GM18517 (cell line): ENCODE measurements at regions not wholly inside any gene's neighbourhood (a gene's known extent, or its start where the extent isn't known, plus 50 kb on each side); places are given as distances from the start of the nearest gene placed in this dataset.
"Not testable (repeated sequence)": the region's sequence is repeated elsewhere in the genome, so short reads cannot be mapped to it uniquely, and the experiment has no call there.

Source experiments
- ATAC-seq: cut with Tn5 transposase; IDR thresholded peaks from one replicate; pipeline ENCODE4 v1.9.1; 2021; ENCODE audit warnings: mild to moderate bottlenecking, moderate library complexity; ENCODE audit not compliant: unreplicated experiment

DNA sequence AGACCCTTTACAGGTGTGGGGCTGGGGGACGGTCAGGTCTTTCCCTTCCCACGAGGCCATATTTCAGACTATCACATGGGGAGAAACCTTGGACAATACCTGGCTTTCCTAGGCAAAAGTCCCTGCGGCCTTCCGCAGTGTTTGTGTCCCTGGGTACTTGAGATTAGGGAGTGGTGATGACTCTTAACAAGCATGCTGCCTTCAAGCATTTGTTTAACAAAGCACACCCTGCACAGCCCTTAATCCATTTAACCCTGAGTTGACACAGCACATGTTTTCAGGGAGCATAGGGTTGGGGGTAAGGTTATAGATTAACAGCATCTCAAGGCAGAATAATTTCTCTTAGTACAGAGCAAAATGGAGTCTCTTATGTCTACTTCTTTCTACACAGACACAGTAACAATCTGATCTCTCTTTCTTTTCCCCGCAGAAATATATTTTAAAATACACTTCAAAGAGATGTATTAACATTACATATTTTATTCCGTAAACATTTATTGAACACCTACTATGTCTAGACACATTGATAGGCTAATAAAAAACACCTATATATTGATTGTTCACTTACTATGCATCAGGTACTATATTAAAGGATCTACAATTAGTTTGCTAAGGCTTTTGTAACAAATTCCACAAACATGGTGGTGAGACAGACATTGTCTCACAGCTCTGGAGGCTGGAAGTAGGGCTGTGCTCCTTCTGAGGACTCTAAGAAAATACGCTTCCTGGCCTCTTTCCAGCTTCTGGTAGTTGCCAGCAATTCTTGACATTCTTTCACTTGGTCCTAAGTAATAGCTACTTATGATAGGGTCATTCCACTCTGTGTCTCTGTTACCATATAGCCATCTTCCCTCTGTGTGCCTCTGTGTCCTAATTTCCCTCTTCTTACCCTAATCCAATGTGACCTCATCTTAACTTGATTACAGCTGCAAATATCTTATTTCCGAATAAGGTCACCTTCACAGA is 118.4 kb downstream of the SPP2 start:
- ATAC-seq: not testable (repeated sequence)

DNA sequence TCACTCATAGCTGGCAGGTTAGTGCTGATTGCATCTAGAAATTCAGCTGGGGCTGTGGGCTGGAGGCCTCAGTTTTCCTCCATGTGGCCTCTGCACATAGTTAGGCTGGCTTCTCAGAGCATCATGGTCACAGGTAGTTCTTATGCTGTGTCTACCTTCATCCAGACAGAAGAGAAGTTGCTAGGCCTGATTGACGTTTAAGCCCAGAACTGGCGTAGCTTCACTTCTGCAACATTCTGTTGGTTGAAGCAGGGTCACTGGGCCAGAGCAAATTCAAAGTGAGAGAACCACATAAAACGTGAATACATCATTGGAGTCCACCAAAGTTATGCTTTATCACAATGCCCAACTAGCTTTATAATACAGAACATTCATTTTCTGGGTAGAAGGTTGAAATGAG is 116.0 kb downstream of the SPP2 start:
- ATAC-seq: no peak

DNA sequence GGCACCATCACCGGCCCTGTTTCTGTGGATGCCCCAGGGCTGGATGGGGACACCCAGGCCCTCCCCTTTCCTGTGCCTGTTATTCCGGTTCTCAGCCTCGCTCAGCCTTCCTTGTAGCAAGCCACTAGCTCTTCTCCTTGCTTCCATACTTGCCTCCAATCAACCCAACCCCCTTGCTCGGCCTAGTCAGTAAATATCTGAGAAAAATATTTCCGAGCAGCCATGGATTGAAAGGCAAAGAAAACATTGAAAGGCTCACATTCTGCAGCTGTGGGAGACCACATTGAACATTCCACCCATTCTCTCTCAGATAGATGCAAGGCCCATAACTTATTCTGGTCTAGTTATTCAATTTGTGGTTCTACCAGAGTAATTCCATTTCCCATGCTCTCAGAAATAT is 114.9 kb downstream of the SPP2 start:
- no peak for ATAC-seq

DNA sequence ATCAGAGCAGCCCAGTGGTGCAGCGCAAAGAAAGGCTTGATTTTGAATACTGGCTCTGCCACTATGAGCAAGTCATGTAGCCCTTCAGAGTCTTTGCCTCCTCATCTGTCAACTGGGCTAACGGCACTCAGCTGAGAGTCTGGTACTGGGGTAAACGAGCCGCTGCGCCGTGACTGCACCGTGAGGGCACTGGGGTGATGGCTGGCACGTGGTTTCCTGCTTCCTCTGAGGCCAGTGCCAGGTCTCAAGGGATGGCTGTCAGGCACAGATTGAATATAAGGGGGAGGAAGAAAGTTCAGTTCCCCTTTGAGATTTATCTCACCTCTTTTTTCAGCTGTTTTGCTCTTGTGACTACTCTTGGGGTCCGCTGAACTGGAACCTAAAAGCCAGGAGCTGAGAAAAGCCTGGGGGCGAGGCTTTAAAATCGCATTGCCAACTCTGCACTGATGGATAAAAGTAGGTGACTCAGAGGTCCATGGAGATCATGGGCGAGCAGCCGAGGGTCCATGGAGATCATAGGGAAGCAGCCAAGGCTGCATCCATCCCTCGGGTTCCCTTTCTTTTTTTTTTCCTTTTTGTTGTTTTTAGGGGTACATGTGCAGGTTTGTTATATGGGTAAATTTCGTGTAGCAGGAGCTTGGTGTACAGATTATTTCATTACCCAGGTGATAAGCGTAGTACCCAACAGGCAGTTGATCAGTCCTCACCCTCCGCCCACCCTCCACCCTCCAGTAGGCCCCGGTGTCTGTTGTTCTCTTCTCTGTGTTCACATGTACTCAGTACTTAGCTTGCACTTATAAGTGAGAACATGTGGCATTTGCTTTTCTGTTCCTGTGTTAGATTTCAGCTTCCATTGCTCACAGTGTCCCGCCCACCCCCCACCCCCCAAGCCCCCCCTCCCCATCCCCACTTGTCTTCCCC is 114.3 kb downstream of the SPP2 start:
- no peak for ATAC-seq

DNA sequence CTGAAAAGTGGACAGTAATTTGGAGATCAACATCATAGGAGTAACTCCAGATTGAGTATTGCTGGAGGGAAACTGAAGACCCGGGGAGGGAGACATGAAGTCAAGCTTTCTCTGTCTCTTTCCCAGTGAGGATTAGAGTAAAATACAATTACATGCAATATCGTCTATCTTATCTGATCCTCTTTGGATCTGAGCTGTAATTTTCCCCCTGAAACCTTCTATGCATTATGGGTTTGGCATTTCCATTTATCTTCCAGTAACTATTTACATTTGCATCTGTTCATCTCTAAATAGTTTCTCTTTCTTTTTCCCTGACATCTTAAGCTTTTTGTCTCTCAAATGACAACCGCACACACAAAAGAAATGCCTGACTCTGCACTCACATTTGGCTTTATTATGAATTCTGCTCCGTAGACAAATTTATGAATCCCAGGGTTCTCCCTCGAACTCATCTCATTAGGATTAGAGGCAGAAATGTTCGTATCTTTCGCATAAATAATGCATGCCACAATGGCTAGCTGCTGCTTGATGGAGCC is 113.1 kb downstream of the SPP2 start:
- no peak for ATAC-seq

DNA sequence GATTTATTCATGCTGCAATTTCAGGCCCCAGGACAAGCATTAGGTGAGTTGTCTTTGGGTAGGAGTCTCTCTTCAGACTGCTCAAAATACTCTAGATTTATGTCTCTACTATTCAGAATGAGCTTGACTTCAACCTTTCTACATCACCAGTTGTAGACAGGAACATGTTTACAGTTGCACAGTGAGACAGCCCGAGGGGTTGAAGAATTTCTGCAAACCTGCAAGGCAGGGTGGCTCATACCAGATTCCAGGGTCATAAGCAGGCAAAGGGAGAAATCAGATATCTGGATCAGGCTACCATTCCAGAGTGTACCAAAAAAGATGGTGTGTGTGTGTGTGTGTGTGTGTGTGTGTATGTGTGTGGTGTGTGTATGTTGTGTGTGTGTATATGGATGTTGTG is 112.4 kb downstream of the SPP2 start:
- no peak for ATAC-seq

DNA sequence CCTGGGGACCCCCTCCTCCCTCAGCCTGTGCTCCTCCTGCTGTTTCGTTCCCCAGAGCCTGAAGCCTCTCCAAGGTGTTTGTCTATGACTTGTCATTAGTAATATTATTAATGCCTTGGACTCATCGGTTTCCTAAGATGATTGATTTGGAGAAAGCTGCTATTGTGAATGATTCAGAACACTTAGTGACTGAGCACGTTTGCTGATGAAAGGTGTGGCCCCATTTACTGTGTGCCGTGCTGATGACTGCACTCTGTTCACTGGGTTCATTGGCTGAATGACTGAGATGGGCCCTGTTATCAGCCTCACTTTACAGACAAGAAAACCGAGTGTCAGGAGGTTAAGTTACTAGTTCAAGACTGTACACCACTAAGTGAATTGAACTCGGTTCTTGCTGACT is 111.4 kb downstream of the SPP2 start:
- ATAC-seq: no peak

DNA sequence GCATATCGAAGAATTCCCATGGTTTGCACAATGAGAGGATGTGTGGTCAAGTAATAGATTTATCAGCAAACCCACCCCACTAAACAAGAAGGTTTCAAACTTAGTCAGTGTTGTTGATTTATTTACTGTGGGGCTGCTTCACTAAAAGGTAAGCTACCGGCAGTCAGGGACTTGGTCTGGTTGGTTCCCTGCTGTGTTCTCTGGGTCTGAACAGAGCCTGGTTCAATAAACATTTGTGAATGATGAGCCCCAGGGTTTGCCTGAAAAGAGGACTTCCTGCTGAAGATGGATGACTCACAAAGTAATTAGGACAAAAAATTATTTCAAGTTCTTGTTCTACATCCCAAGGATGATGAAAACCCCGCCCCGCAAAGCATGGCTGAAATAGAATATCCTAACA is 108.3 kb downstream of the SPP2 start:
- ATAC-seq: no peak

DNA sequence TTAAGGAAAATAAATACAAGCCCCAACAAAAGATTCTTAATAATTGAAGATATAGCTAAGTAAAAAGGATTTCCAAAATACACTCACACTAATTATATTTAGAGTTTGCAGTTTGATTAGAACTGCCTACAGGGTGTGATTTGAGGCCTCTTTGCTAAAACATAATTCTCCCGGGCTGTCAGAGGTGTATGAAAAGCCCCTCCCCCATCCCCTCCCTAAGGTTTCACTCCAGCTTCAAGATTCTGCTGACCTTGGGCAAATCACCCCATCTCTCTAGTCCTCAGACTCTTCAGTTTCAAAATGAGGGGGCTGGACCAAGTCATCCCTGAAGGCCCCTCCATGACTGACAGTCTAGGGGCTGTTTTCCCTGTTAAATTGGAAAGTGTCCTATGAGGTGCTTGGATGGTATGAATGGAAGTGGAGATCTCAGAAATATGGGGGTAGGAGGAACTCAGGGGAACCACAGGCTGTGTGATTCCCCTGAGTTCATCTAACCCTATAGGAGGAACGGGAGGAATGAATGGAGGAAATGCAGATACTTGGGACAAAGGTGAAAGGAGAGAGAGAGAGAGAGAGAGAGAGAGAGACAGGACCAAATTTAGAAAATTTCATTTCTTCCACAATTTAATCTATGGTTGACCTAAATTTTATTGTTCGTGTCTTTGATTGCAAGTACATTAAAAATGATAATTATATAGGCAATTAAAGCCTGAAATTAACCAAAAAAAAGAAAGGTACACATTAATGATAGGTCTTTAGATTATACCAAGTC is 107.5 kb downstream of the SPP2 start:
- ATAC-seq: no peak

DNA sequence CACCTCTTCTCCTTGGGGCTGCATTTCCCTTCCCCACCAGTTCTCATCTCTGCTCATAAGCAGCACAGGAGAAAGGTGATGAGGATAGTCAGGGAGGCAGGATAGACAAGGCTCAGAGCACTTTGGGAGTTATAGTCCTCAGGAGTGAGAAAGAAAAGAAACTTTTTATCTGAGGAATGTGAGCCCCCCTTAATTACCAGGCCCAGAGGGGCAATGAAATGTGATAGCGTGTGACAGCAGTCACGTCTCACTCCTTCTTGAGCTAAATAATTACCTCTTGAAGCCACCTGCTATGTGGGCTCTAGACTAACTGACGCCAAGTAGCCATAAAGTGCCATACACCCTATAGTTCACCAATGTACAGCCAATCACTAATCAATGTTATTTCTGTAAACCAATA is 105.8 kb downstream of the SPP2 start:
- no peak for ATAC-seq

DNA sequence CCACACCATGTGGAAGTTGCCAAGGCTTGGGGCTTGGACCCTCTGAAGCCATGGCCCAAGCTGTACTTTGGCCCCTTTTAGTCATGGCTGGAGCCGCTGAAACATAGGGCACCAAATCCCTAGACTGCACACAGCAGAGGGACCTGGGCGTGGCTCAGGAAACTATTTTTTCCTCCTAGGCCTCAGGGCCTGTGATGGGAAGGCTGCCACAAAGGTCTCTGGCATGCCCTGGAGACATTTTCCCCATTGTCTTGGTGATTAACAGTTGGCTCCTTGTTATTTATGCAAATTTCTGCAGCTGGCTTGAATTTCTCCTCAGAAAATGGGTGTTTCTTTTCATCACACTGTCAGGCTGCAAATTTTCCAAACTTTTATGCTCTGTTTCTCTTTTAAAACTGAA is 102.3 kb downstream of the SPP2 start:
- ATAC-seq: not testable (repeated sequence)

DNA sequence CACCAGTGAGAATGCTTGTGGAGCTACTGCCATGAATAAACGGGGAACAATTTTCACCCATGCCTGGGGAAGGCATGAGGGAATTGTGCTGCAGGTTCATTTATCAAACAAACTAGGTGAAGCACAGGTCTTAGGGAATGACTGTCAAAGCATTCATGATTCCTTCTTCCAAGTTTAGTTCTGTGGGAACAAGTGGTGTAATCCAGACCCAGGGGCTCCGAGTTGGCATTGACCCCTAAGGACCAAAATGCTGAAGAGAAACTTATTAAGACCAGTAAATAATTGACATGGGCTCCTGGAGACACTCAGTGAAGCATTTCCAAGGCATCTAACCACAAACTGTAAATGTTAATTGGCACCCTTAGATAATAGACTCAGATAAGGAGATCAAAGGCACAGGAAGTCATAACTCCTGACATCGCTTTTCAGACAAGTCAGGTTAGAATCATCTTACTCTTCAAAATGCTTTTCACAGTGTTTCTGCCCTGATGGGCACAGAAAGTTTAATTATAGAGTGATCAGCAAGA is 96.9 kb downstream of the SPP2 start:
- ATAC-seq: no peak

DNA sequence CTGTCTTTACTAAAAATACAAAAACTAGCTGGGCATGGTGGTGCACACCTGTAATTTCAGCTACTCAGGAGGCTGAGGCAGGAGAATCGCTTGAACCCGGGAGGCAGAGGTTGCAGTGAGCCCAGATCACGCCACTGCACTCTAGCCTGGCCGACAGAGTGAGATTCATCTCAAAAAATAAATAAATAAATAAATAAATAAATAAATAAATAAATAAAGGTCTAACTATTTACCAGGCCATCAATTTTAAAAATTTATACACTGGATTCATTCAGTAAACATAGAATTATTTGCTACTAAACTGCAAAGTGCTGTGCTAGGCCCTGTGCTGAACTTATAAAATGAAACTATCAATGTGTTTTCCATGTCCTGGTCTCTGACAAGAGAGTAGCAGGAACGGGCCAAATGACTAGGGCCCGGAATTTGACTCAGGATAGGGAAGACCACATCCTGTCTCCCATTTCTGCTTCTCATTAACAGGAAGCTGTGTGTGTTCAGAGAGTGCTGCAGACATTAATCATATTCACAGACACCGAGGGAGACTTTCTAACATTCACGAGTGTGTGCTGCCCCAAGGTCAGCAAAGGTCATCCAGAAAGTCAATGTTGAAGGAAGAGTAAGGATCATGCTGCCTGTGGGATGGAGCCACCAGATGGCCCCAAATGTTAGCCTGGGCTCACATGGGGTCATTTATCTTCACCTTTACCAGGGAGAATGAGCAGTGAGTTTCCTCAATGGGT is 95.8 kb downstream of the SPP2 start:
- no peak for ATAC-seq

DNA sequence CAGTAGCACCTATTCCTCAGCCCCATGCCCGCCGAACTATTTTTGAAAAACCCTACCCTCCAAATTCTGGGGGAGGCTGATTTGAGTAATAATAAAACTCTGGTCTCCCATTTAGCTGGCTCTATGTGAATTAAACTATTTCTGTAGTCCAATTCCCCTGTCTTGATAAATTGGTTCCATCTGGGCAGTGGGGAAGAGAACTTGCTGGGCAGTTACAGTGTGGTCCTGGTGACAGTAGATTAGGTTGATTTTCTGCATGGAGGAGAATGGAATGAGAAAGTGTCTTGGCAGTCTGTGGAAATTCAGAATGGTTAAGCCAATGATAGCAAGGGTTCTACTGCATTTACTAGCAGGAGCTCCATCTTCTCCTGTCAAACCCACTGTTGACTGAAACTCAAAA is 95.0 kb downstream of the SPP2 start:
- ATAC-seq: no peak

DNA sequence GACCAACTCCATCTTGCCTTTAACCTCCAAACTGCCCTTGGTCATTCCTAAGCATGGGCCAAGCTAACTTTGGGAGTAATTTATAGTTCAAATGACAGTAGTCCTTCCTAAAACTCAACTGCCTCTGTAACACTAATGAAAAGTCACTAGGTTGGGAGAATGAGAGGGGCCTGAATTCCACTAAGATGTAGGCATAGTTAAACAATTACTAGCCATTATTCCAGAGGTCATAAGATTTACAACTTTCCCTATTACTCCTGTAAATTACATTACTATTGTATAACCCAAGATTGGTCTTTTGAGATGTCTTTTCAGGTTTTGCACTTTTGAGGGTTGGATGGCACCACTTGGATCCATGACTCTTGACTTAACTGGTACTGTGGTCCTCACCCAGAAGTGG is 94.6 kb downstream of the SPP2 start:
- no peak for ATAC-seq

DNA sequence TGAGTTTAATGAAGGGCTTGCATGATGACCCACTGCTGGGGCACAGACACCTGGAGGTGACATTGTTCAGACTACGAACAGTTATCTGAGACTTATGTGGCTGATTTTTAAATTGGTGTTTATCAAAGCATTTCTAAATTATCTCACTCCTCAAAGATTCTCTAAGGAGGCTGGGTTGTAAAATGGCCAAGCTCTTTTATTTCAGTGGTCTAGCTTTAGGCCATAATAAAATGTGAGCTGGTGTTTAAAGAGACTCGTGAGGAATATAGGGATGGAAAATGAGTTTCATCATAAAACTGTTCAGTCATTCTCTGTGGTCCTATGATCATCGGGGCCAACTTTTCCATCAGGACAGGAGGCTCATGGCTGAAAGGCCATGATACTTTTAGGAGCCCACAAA is 93.4 kb downstream of the SPP2 start:
- ATAC-seq: no peak

DNA sequence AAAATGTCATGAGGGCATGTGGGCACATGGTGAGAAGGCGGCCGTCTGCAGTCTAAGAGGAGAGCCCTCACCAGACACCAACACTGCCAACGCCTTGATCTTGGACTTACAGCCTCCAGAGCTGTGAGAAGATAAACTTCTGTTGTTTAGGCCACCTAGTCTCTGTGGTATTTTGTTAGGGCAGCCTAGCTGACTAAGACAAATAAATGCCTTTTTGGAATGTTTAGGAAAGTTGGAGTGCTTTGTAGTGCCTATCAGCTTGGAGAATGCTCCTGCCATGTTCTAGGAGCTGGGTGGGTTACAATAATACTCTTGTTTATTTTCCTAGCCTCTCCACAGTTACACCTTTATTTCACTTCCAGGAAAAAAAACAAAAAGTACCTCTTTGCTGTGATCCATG is 92.0 kb downstream of the SPP2 start:
- ATAC-seq: no peak

DNA sequence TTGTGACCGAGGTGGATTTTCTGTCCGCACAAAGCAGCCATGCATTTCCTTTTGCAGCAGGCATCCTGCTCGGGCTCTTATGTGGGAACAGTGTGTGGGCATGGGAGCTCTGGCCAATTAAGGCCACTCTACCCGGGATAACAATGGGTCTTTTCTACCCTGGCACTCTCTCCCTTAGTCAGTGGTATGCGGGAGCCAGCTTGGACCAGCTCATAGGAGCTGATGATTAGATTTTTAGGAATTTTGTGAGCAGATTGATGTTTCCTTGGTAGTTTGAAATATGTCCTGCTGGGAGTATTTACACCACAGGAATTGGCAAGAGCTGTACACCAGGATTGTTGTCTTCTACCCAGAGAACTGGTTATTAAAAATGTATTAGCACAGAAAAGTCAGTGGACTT is 89.3 kb downstream of the SPP2 start:
- ATAC-seq: no peak

DNA sequence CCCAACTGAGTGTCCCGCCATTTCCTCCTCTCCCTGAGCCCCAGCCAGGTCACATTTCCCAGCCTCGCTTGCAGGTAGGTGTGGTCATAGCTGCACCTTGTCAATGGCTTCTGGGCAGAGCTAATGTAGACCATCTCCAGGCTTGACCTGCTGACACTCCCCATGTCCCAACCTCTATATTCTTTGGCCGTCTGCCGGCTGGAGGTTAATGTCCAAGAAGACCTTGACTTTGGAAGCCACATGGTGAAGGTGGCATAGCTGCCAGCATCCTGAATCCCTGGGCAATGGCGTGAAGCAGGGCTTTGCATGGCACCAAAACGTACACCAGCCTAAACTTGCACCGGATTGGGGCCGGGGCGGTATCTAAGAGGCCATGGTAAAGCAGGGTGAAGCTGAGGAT is 88.3 kb downstream of the SPP2 start:
- ATAC-seq: no peak
